ENCODE measurements at regions not wholly inside any gene's neighbourhood (a gene's known extent, or its start where the extent isn't known, plus 50 kb on each side); places are given as distances from the start of the nearest gene placed in this dataset.

GRCh38 chr3:61460636-61461035, 100.7 kb upstream of the PTPRG start:
- H3K36me3 Mint-ChIP-seq (ENCODE audit: insufficient read depth, unreplicated experiment) = no peaks in the 10 kb centered on the region
- DNase-seq (ENCODE audit: unreplicated experiment) = no peak
- intact Hi-C loops (cut with micrococcal nuclease) = no loop called here
- no peaks in the 10 kb centered on the region for H3K4me1 Mint-ChIP-seq (ENCODE audit: insufficient read depth, unreplicated experiment)
- H3K4me3 Mint-ChIP-seq (ENCODE audit: unreplicated experiment) = no peak overlapping the region
- no peak overlapping the region for H3K27ac Mint-ChIP-seq (ENCODE audit: low read depth, unreplicated experiment)
- ChIA-PET POLR2A (no interaction called here), CTCF (interaction anchor here (0.6 to 1.3 kb wide), 3 partner anchors 12 to 747 kb away, joined by 3 to 6 read pairs (median 3); no protein-coding TSS in a partner anchor)
- no TSS peak for BruUV-seq (replicated peaks)
- no peak for TF ChIP-seq CTCF (IDR thresholded peaks at IDR 0.05; ENCODE audit: unreplicated experiment)
- H3K27me3 Mint-ChIP-seq (ENCODE audit: insufficient read depth, unreplicated experiment) = no peaks in the 10 kb centered on the region
- no peaks in the 10 kb centered on the region for H3K9me3 Mint-ChIP-seq (ENCODE audit: unreplicated experiment)

GRCh38 chr3:61463191-61463590, 98.2 kb upstream of the PTPRG start:
- POLR2A ChIA-PET = interaction anchor here (0.6 kb wide), 1 partner anchor 11 kb away, joined by 3 read pairs; no protein-coding TSS in a partner anchor
- Mint-ChIP-seq H3K36me3 (ENCODE audit: insufficient read depth, unreplicated experiment) (no peaks in the 10 kb centered on the region), H3K27ac (ENCODE audit: low read depth, unreplicated experiment) (no peak overlapping the region), H3K4me1 (ENCODE audit: insufficient read depth, unreplicated experiment) (no peaks in the 10 kb centered on the region), H3K27me3 (ENCODE audit: insufficient read depth, unreplicated experiment) (no peaks in the 10 kb centered on the region), H3K9me3 (ENCODE audit: unreplicated experiment) (no peaks in the 10 kb centered on the region), H3K4me3 (ENCODE audit: unreplicated experiment) (no peak overlapping the region)
- no TSS peak for BruUV-seq (replicated peaks)
- DNase-seq (ENCODE audit: unreplicated experiment) = no peak
- TF ChIP-seq CTCF (IDR thresholded peaks at IDR 0.05; ENCODE audit: unreplicated experiment) = no peak
- intact Hi-C loops (cut with micrococcal nuclease) = no loop called here
- CTCF ChIA-PET = no interaction called here

GRCh38 chr3:61464518-61465140, 96.7 kb upstream of the PTPRG start:
- H3K36me3 Mint-ChIP-seq (ENCODE audit: insufficient read depth, unreplicated experiment) = no peaks in the 10 kb centered on the region
- H3K9me3 Mint-ChIP-seq (ENCODE audit: unreplicated experiment) = no peaks in the 10 kb centered on the region
- H3K27me3 Mint-ChIP-seq (ENCODE audit: insufficient read depth, unreplicated experiment) = no peaks in the 10 kb centered on the region
- intact Hi-C loops (cut with micrococcal nuclease) = no loop called here
- no peaks in the 10 kb centered on the region for H3K4me1 Mint-ChIP-seq (ENCODE audit: insufficient read depth, unreplicated experiment)
- no peak for TF ChIP-seq CTCF (IDR thresholded peaks at IDR 0.05; ENCODE audit: unreplicated experiment)
- ChIA-PET CTCF (interaction anchor here (0.5 to 1.3 kb wide), 3 partner anchors 25 to 240 kb away, joined by 3 to 4 read pairs (median 3); no protein-coding TSS in a partner anchor), POLR2A (interaction anchor here (1.2 kb wide), 1 partner anchor 29 kb away, joined by 3 read pairs; no protein-coding TSS in a partner anchor)
- DNase-seq (ENCODE audit: unreplicated experiment) = no peak
- H3K4me3 Mint-ChIP-seq (ENCODE audit: unreplicated experiment) = no peak overlapping the region
- H3K27ac Mint-ChIP-seq (ENCODE audit: low read depth, unreplicated experiment) = no peak overlapping the region
- no TSS peak for BruUV-seq (replicated peaks)

GRCh38 chr3:61466357-61466756, 95.0 kb upstream of the PTPRG start:
- no peaks in the 10 kb centered on the region for H3K4me1 Mint-ChIP-seq (ENCODE audit: insufficient read depth, unreplicated experiment)
- no peaks in the 10 kb centered on the region for H3K9me3 Mint-ChIP-seq (ENCODE audit: unreplicated experiment)
- CTCF ChIA-PET = no interaction called here
- H3K4me3 Mint-ChIP-seq (ENCODE audit: unreplicated experiment) = no peak overlapping the region
- no peaks in the 10 kb centered on the region for H3K27me3 Mint-ChIP-seq (ENCODE audit: insufficient read depth, unreplicated experiment)
- BruUV-seq (replicated peaks) = no TSS peak
- no peak for DNase-seq (ENCODE audit: unreplicated experiment)
- no peak overlapping the region for H3K27ac Mint-ChIP-seq (ENCODE audit: low read depth, unreplicated experiment)
- POLR2A ChIA-PET = interaction anchor here (0.6 kb wide), 1 partner anchor 13 kb away, joined by 3 read pairs; no protein-coding TSS in a partner anchor
- no peaks in the 10 kb centered on the region for H3K36me3 Mint-ChIP-seq (ENCODE audit: insufficient read depth, unreplicated experiment)
- TF ChIP-seq CTCF (IDR thresholded peaks at IDR 0.05; ENCODE audit: unreplicated experiment) = no peak
- intact Hi-C loops (cut with micrococcal nuclease) = no loop called here

All from MCF 10A (cell line).